ENCODE measurements at regions not wholly inside any gene's neighbourhood (a gene's known extent, or its start where the extent isn't known, plus 50 kb on each side); places are given as distances from the start of the nearest gene placed in this dataset.
A peak's percentile ranks its signal among the peaks of the same experiment; 100 is the strongest.
"Not testable (repeated sequence)": the region's sequence is repeated elsewhere in the genome, so short reads cannot be mapped to it uniquely, and the experiment has no call there.

DNA sequence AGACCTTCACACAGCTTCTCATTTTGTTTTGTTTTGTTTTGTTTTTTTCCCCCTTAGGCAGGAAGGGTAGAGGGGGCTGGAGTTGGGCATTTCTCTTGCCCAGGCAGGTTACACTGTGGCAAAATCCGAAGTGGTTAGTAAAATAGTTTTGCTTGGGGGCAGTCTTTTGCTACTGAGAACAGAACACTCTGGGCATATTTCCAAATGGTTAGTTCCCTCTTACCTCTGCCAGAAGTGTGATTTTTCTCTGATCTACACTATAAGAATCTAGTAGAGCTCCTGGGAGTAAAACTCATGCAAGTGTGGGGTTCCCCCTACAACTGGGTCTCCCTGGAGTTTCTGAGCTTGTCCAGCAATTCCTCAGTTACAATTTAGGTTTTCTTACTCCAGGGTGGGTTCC is 61.7 kb downstream of the NPS start:
- DNase-seq, result no peak

DNA sequence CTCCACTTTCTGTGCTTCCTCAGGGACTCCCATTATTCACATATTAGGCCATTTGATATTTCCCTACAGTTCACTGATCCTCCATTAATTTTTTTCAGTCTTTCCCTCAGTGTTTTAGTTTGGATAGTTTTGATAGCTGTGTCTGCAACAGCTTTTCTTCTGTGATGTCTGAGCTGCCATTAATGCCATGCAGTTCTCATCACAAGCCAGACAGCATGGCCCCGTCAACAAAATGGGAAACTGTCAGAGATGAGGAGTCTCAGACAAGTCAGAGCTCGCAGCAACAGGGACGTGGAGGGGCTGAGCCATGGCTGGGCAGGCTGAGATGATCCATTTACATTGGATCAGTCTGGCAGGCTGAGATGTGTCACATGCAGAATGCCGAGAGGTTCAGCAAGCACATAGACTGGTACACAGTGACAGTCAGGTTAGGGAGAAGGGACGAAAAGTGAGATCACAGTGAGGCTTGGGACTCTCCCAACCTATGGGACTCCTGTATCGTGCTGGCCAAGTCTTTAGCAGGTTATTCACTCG is 65.4 kb downstream of the NPS start:
- no peak for DNase-seq

DNA sequence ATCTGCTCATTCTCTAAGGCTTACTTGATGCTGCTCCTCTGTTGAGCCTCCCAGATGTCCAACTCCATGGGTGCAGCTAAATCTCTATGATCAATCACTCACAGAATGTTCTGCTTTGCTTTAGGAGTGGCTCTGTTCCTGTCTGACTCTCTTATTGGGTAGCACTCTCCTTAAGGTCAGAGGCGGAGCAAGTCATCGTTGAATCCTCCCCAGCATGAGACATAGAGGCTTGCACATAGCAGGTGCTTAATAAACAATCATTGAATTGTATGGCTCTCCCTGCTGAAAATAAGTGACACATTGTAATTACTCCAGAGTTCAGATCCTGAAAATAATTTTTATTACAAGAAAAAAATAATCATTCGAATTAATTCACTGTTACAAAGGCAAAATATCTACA is 69.7 kb downstream of the NPS start:
- no peak for DNase-seq

DNA sequence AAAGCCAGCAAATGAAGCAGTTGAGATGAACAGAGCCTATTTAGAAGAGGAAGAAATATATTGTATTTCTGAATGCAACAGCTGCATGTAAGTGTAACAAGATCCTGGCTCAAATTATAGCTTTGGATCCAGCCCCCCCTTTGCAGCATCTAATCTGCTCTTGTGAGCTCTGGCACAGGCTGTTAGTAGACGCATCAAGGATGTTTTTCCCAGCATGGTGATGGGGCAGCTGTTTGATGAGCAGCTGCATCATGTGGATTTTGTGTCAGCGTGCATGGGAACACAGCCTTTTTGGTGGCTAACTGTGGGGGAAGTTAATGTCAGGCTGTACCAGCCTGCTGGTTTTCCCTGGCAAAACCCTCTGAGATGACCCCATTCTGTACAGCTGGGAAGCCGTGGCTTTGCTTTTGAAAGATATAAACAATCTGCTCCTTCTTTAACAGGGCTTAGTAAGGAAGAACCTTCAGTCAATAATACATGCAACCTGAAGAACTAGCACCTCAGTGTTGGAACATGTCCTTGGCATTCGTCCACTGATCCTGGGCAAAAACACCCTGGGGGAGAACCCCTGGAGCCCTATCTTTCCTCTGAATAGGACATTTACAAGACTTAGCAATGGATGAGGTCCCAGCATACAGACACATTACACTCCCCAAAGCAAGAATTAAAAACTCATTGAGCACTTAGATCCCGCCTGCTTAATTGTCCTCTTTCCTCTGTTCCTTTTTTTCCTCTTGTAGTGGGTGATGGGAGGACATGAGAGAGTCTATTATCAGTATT is 70.6 kb downstream of the NPS start:
- DNase-seq, result peak; percentile 0

DNA sequence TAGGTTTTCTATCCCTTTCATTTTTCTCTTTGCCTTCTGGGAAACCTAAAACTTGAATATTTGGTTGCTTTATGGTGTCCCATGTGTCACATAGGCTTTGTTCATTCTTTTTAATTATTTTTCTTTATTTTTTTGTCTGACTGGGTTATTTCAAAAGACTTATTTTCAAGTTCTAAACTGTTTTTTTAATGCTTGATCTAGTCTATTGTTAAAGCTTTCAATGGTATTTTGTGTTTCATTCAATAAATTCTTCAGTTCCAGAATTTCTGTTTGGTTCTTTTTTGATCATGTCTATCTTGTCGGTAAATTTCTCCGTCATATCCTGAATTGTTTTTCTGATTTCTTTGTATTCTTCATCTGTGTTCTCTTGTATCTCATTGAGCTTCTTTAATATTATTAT is 86.8 kb downstream of the NPS start:
- no peak for DNase-seq

DNA sequence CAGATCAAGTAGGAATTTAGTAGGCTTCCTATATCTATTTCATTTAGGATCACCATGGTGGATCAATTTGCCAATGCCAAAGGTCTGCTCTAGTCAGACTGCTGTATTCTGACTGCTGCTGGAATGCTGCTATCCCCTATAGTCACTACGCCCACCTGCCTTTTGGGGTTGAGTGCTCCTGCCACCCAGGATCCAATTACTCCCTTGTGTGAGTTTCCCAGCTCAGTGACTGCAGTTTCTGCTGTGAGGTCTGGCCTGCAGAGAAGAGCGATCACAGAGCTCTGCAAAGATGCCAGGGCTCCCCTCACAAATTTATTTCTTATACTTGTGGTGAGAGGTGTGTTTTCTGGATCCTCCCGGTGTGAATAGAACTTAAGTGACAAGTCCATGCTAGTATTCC is 88.1 kb upstream of the FOXI2 start:
- no peak for DNase-seq

DNA sequence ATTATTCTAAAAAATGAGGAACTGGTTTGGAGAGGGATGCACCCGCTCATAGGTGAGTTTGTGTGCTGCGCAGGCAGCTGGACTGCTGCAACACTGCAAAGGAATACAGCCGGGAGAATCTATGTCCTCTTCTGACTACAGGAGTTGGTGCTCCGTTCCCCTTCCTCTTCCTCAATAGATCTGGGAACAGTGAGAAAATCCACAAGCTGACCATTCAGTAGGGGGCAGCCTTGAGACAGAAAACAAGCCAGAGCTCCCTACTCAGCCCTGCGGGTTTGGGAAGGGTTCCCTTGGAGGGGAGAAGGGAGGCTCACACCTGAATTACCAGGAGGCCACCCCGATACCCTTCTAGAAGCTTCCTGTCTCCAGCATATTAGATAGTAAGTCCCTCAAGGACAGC is 87.3 kb upstream of the FOXI2 start:
- DNase-seq, result no peak

DNA sequence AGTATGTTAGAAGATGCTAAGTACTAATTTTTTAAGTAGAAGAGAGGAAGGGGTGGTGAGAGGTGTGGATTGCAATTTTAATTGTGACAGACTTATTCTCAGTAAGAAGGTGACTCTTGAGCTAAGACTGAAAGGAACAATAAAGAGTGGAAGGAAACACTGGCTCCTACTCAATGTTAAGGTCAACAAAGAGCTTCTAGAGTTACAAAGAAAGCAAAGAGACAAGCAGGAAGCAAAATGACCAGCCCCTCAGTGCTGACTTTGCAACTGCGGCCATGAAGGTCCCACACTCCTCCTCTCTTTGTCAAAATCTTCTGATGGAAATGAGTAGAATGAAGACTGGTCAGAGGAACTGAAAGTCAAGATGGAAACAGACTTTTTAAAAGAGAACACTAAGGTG is 79.9 kb upstream of the FOXI2 start:
- DNase-seq, result no peak

DNA sequence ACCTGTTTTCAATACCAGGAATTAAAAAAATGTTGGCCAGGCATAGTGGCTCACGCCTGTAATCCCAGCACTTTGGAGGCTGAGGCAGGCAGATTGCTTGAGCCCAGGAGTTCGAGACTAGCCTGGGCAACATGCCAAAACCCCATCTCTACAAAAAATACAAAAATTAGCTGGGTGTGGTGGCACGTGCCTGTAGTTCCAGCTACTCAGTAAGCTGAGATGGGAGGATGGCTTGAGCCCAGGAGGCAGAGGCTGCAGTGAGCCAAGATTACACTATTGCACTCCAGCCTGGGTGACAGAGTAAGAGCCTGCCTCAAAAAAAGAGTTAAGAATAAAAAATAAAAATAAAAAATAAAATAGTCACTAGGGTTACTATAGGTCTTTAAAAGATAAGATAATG is 60.6 kb upstream of the FOXI2 start:
- DNase-seq, result not testable (repeated sequence)

DNA sequence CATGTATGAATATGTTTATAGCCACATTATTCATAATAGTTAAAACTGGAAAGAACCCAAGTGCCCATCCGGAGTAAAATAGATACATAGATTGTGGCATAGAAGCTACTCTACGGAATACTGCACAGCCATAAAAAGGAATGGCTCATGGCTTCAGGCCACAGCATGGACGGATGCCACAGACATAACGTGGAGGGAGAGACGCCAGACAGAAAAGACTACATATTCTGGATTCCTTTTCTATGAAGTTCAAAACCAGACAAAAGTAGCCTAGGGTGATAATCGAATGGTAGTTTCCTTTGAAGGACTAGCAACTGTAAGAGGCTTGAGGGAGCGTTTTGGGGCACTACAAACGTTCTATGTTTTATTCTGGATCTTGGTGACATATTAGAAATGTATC is 58.9 kb upstream of the FOXI2 start:
- DNase-seq, result no peak

DNA sequence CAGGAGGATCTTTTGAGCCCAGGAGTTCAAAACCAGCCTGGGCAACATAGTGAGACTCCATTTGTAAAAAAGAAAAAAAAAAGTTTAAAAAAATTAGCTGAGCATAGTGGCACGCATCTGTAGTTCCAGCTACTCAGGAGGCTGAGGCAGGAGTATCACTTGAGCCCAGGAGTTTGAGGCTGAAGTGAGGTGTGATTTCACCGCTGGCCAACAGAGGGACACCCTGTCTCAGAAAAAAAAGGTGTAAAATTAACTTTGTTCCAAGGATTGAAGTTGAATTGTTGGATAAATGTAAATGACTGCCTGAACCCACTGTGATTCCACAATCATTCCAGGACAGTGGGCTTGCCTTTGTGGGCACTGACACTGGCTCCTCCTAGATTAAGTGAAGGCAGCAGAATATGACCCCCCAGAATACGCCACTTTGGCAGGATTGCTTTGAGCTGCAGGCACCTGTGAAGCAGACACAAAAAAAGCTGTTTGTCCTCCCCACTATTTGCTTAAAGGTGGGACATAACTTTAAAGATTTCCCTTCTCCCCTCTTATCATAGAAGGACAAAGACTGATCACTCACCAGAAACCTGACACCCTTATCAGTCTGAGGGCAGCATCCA is 57.2 kb upstream of the FOXI2 start:
- DNase-seq, result no peak
